Activated CD8-positive, alpha-beta T cell treated with anti-CD3 and anti-CD28 coated beads for 36 hours (primary cell): ENCODE measurements at regions not wholly inside any gene's neighbourhood (a gene's known extent, or its start where the extent isn't known, plus 50 kb on each side); places are given as distances from the start of the nearest gene placed in this dataset.

Source experiments
- ATAC-seq: fragments of 200-7000 bp; cut with Tn5 transposase; one replicate; pipeline ENCODE4 v1.10.0; 2021; ENCODE audit warnings: mild to moderate bottlenecking, moderate library complexity
- CTCF ChIA-PET: fragments of 350-600 bp; sonication (Branson Sonifier 250); formaldehyde crosslinking; loops from one replicate; lab custom pipeline; 2021; ENCODE audit warnings: antibody characterized with exemption; lab: Charles Lee
- POLR2A ChIA-PET: fragments of 350-600 bp; sonication (Branson Sonifier 250); formaldehyde crosslinking; loops from one replicate; lab custom pipeline; 2021; ENCODE audit warnings: antibody characterized with exemption; lab: Charles Lee
- DNase-seq: peaks from one replicate; pipeline ENCODE4 v3.0.0-alpha.2; 2020
- H3K27ac Mint-ChIP-seq: one replicate; pipeline ENCODE4 v1.8.0; 2021; ENCODE audit warnings: mild to moderate bottlenecking, mixed read lengths
- H3K27me3 Mint-ChIP-seq: one replicate; pipeline ENCODE4 v1.8.0; 2021; ENCODE audit warnings: mixed read lengths
- H3K36me3 Mint-ChIP-seq: one replicate; pipeline ENCODE4 v1.8.0; 2021; ENCODE audit warnings: low read depth, mixed read lengths
- H3K4me1 Mint-ChIP-seq: one replicate; pipeline ENCODE4 v1.8.0; 2021; ENCODE audit warnings: low read depth, mixed read lengths
- H3K4me3 Mint-ChIP-seq: one replicate; pipeline ENCODE4 v1.8.0; 2021; ENCODE audit warnings: mild to moderate bottlenecking, moderate library complexity, mixed read lengths
- H3K9me3 Mint-ChIP-seq: one replicate; pipeline ENCODE4 v1.8.0; 2021; ENCODE audit warnings: mixed read lengths
- CTCF ChIP-seq: fragments of 200-600 bp; IDR thresholded peaks from one replicate; pipeline ENCODE4 v1.8.0; 2022; ENCODE audit warnings: antibody characterized with exemption, mild to moderate bottlenecking
- intact Hi-C: fragments of 100-400 bp; cut with micrococcal nuclease; formaldehyde crosslinking; loops from one replicate; pipeline ENCODE4 v1.10.0; 2022

- no peaks in the 10 kb centered on the region for H3K9me3 Mint-ChIP-seq
- H3K4me3 Mint-ChIP-seq: no peak overlapping the region
- ATAC-seq (no peak), DNase-seq (no peak)
- no peak overlapping the region for H3K27ac Mint-ChIP-seq
- POLR2A ChIA-PET: no interaction called here
- CTCF ChIA-PET: no interaction called here
- intact Hi-C loops: no loop called here
- H3K27me3 Mint-ChIP-seq: no peaks in the 10 kb centered on the region
- TF ChIP-seq CTCF: no peak
- H3K36me3 Mint-ChIP-seq: peaks cover 1% of the 10 kb centered on the region
- peaks cover 15% of the 10 kb centered on the region for H3K4me1 Mint-ChIP-seq
Measured at GRCh38 chr14:71488703-71489191, 443.5 kb upstream of the RGS6 start.

- POLR2A ChIA-PET: no interaction called here
- intact Hi-C loops: no loop called here
- Mint-ChIP-seq H3K27ac (no peak overlapping the region), H3K4me1 (peaks cover 14% of the 10 kb centered on the region), H3K27me3 (no peaks in the 10 kb centered on the region), H3K4me3 (no peak overlapping the region), H3K36me3 (peaks cover 2% of the 10 kb centered on the region), H3K9me3 (no peaks in the 10 kb centered on the region)
- TF ChIP-seq CTCF: no peak
- DNase-seq: no peak
- CTCF ChIA-PET: interaction anchor here (0.8 kb wide), 1 partner anchor 16 kb away, joined by 3 read pairs; no protein-coding TSS in a partner anchor
- ATAC-seq: no peak
Measured at GRCh38 chr14:71489742-71490141, 442.5 kb upstream of the RGS6 start.

GRCh38 chr14:71491931-71492330 lies 440.3 kb upstream of the RGS6 start:
- no peak for DNase-seq
- no peak overlapping the region for H3K27ac Mint-ChIP-seq
- no peaks in the 10 kb centered on the region for H3K27me3 Mint-ChIP-seq
- no peak for ATAC-seq
- intact Hi-C loops: no loop called here
- H3K9me3 Mint-ChIP-seq: peaks cover 2% of the 10 kb centered on the region
- peaks cover 8% of the 10 kb centered on the region for H3K36me3 Mint-ChIP-seq
- no peak overlapping the region for H3K4me3 Mint-ChIP-seq
- CTCF ChIA-PET: no interaction called here
- peaks cover 17% of the 10 kb centered on the region for H3K4me1 Mint-ChIP-seq
- POLR2A ChIA-PET: interaction anchor here (0.9 to 1.0 kb wide), 2 partner anchors 34 to 64 kb away, joined by 3 read pairs; no protein-coding TSS in a partner anchor
- no peak for TF ChIP-seq CTCF

GRCh38 chr14:71492346-71492745 lies 439.9 kb upstream of the RGS6 start:
- ChIA-PET CTCF (no interaction called here), POLR2A (interaction anchor here (0.9 to 1.0 kb wide), 2 partner anchors 33 to 63 kb away, joined by 3 read pairs; no protein-coding TSS in a partner anchor)
- intact Hi-C loops: no loop called here
- no peak for TF ChIP-seq CTCF
- H3K9me3 Mint-ChIP-seq: peaks cover 2% of the 10 kb centered on the region
- H3K36me3 Mint-ChIP-seq: peaks cover 8% of the 10 kb centered on the region
- DNase-seq: no peak
- no peaks in the 10 kb centered on the region for H3K27me3 Mint-ChIP-seq
- ATAC-seq: no peak
- H3K4me1 Mint-ChIP-seq: peaks cover 19% of the 10 kb centered on the region
- no peak overlapping the region for H3K27ac Mint-ChIP-seq
- H3K4me3 Mint-ChIP-seq: no peak overlapping the region

GRCh38 chr14:71497645-71498086 lies 434.6 kb upstream of the RGS6 start:
- peaks cover 7% of the 10 kb centered on the region for H3K36me3 Mint-ChIP-seq
- no peaks in the 10 kb centered on the region for H3K27me3 Mint-ChIP-seq
- H3K4me1 Mint-ChIP-seq: peaks cover 23% of the 10 kb centered on the region
- POLR2A ChIA-PET: interaction anchor here (0.7 to 1.8 kb wide), 4 partner anchors 14 to 176 kb away, joined by 3 to 5 read pairs (median 4); no protein-coding TSS in a partner anchor
- ATAC-seq: peak; percentile 88
- no peak overlapping the region for H3K27ac Mint-ChIP-seq
- peaks cover 2% of the 10 kb centered on the region for H3K9me3 Mint-ChIP-seq
- no peak for TF ChIP-seq CTCF
- H3K4me3 Mint-ChIP-seq: no peak overlapping the region
- DNase-seq: peak; percentile 18
- CTCF ChIA-PET: interaction anchor here (1.0 to 1.4 kb wide), 3 partner anchors 56 to 255 kb away, joined by 3 to 5 read pairs (median 3); no protein-coding TSS in a partner anchor
- intact Hi-C loops: no loop called here
